ENCODE measurements at regions not wholly inside any gene's neighbourhood (a gene's known extent, or its start where the extent isn't known, plus 50 kb on each side); places are given as distances from the start of the nearest gene placed in this dataset.

DNA sequence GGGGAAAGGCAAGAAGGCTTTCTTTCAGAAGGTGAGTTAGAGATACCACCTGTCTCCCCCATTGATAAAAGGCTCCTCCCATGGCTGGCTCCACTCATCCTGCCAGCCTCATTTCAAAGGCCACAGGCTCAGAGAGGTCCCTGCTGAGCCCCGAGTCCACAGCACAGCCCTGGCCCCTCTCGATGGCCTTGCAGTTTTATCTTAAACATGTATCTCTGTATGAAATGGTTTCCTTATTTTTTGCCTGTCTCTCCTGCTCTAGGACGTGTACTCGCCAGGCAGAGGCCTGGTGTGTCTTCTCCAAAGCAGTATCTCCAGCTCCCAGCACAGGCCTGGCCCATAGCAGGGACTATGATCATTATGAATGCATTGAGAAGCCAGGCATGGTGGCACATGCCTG lies 160.5 kb upstream of the NSMCE3 start:
- TF ChIP-seq, protein P1, sequence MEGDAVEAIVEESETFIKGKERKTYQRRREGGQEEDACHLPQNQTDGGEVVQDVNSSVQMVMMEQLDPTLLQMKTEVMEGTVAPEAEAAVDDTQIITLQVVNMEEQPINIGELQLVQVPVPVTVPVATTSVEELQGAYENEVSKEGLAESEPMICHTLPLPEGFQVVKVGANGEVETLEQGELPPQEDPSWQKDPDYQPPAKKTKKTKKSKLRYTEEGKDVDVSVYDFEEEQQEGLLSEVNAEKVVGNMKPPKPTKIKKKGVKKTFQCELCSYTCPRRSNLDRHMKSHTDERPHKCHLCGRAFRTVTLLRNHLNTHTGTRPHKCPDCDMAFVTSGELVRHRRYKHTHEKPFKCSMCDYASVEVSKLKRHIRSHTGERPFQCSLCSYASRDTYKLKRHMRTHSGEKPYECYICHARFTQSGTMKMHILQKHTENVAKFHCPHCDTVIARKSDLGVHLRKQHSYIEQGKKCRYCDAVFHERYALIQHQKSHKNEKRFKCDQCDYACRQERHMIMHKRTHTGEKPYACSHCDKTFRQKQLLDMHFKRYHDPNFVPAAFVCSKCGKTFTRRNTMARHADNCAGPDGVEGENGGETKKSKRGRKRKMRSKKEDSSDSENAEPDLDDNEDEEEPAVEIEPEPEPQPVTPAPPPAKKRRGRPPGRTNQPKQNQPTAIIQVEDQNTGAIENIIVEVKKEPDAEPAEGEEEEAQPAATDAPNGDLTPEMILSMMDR (IDR thresholded peaks at IDR 0.05): no peak
- no peak for TF ChIP-seq POLR2A (IDR thresholded peaks at IDR 0.05)
